Keratinocyte (primary cell): ENCODE measurements at regions not wholly inside any gene's neighbourhood (a gene's known extent, or its start where the extent isn't known, plus 50 kb on each side); places are given as distances from the start of the nearest gene placed in this dataset.

Experiments used
- DNase-seq: peaks from one replicate; pipeline ENCODE4 v3.0.0-alpha.2; 2011; ENCODE audit warnings: low read depth, missing footprints, low spot score
- FAIRE-seq: peaks from 2 replicates; lab custom pipeline; 2011; peaks lifted over from hg19 to GRCh38; lab: Jason Lieb, UNC
- H2AFZ ChIP-seq: 2 replicates; pipeline ENCODE4 v1.6.0; 2012; ENCODE audit warnings: low read length, control low read depth, inconsistent platforms; ENCODE audit not compliant: control insufficient read depth
- H3K27ac ChIP-seq: 2 replicates; pipeline ENCODE4 v1.5.1; 2011; ENCODE audit warnings: low read length; ENCODE audit not compliant: control insufficient read depth, insufficient read depth
- H3K27me3 ChIP-seq: 3 replicates; pipeline ENCODE4 v1.6.0; 2011; ENCODE audit warnings: low read length; ENCODE audit not compliant: control insufficient read depth, insufficient read depth; ENCODE audit errors: extremely low read depth
- H3K36me3 ChIP-seq, 2 experiments: 2 replicates in 1 of 2; 3 replicates in 1 of 2; pipeline ENCODE4 v1.5.1; 2011; ENCODE audit warnings: low read length in 2 of 2, mild to moderate bottlenecking in 1 of 2; ENCODE audit not compliant: control insufficient read depth in 2 of 2, insufficient read depth in 2 of 2; ENCODE audit errors: extremely low read depth in 1 of 2
- H3K4me1 ChIP-seq: 3 replicates; pipeline ENCODE4 v1.5.1; 2011; ENCODE audit warnings: low read length; ENCODE audit not compliant: control insufficient read depth, insufficient read depth; ENCODE audit errors: extremely low read depth
- H3K4me2 ChIP-seq: 3 replicates; pipeline ENCODE4 v1.6.0; 2011; ENCODE audit warnings: low read depth, low read length; ENCODE audit not compliant: control insufficient read depth, insufficient read depth; ENCODE audit errors: extremely low read depth
- H3K4me3 ChIP-seq, 3 experiments: fragments of 200-600 bp in 1 of 3; sonication (generic) in 1 of 3; 2 replicates in 2 of 3; 3 replicates in 1 of 3; pipeline ENCODE4 v1.5.1; 2011 to 2016; ENCODE audit warnings: low read length in 3 of 3, mild to moderate bottlenecking in 3 of 3, control low read depth in 2 of 3, inconsistent platforms in 1 of 3, low read depth in 1 of 3, mixed read lengths in 1 of 3, mixed run types in 1 of 3, moderate library complexity in 1 of 3; ENCODE audit not compliant: control insufficient read depth in 2 of 3, insufficient read depth in 2 of 3; ENCODE audit errors: extremely low read depth in 1 of 3
- H3K79me2 ChIP-seq: 2 replicates; pipeline ENCODE4 v1.6.0; 2012; ENCODE audit warnings: low read length; ENCODE audit not compliant: control insufficient read depth, insufficient read depth
- H3K9ac ChIP-seq: 3 replicates; pipeline ENCODE4 v1.6.0; 2011; ENCODE audit warnings: low read length; ENCODE audit not compliant: control insufficient read depth, insufficient read depth; ENCODE audit errors: extremely low read depth
- H3K9me1 ChIP-seq: 3 replicates; pipeline ENCODE4 v1.6.0; 2011; ENCODE audit warnings: low read length; ENCODE audit not compliant: control insufficient read depth, insufficient read depth; ENCODE audit errors: extremely low read depth
- H3K9me3 ChIP-seq: 2 replicates; pipeline ENCODE4 v1.5.1; 2012; ENCODE audit warnings: low read depth, low read length; ENCODE audit not compliant: control insufficient read depth
- H4K20me1 ChIP-seq: 3 replicates; pipeline ENCODE4 v1.6.0; 2011; ENCODE audit warnings: low read length; ENCODE audit not compliant: control insufficient read depth, insufficient read depth; ENCODE audit errors: extremely low read depth
- EZH2 ChIP-seq: IDR thresholded peaks from one replicate; pipeline ENCODE4 v1.6.1; 2012; ENCODE audit warnings: inconsistent platforms, mild to moderate bottlenecking, low read length, moderate library complexity
- dilution Hi-C: fragments of 300-500 bp; cut with MboI; formaldehyde crosslinking; loops from one replicate; pipeline ENCODE4 v1.7.0; 2020; ENCODE audit warnings: low sequenced_read_pairs; ENCODE audit not compliant: extremely low pct_ligation_motif_present
- TF ChIP-seq, protein P1 (sequence below), 3 experiments: IDR thresholded peaks in 1 of 3; conservative IDR thresholded peaks in 1 of 3; optimal IDR thresholded peaks in 1 of 3; 2 replicates in 2 of 3; 3 replicates in 1 of 3; pipeline versions ENCODE3 to v1.5.1; 2011; ENCODE audit warnings: low read length in 3 of 3, mild to moderate bottlenecking in 3 of 3, moderate library complexity in 2 of 3, control low read depth in 1 of 3, inconsistent platforms in 1 of 3; ENCODE audit not compliant: insufficient read depth in 2 of 3; ENCODE audit errors: extremely low read depth in 1 of 3

DNA sequence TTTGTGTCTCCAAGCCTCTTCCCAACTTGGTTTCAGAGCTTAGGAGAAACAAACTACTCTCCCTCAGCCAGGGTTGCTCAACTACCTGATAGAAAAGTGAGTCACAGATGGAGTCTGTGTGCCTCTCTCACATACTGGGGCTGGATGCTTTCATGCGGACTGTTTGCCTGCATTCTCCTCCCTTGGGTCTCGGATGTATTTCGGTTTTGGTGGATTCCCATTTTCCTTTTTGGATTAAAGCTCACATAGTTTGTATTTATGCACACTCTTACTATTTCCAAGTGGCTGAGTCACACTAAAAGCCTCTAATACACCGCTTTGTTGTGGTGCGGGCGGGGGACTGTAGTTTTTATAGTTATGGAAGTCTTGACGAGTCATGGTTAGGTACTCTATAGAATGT lies 505.4 kb downstream of the LRFN5 start:
- FAIRE-seq (no peak), DNase-seq (no peak)
- no peaks in the 10 kb centered on the region for H4K20me1 ChIP-seq
- dilution Hi-C loops = no loop called here
- no peaks in the 10 kb centered on the region for H3K9me1 ChIP-seq
- no peaks in the 10 kb centered on the region for H3K79me2 ChIP-seq
- H3K27ac ChIP-seq = no peak overlapping the region
- no peak overlapping the region for H2AFZ ChIP-seq
- no peak for TF ChIP-seq EZH2
- TF ChIP-seq, protein P1, sequence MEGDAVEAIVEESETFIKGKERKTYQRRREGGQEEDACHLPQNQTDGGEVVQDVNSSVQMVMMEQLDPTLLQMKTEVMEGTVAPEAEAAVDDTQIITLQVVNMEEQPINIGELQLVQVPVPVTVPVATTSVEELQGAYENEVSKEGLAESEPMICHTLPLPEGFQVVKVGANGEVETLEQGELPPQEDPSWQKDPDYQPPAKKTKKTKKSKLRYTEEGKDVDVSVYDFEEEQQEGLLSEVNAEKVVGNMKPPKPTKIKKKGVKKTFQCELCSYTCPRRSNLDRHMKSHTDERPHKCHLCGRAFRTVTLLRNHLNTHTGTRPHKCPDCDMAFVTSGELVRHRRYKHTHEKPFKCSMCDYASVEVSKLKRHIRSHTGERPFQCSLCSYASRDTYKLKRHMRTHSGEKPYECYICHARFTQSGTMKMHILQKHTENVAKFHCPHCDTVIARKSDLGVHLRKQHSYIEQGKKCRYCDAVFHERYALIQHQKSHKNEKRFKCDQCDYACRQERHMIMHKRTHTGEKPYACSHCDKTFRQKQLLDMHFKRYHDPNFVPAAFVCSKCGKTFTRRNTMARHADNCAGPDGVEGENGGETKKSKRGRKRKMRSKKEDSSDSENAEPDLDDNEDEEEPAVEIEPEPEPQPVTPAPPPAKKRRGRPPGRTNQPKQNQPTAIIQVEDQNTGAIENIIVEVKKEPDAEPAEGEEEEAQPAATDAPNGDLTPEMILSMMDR (optimal IDR thresholded peaks at IDR 0.05 in 1 of 3, IDR thresholded peaks at IDR 0.05 in 1 of 3, conservative IDR thresholded peaks at IDR 0.05 in 1 of 3; ENCODE audit: extremely low read depth in 1 of 3, insufficient read depth in 2 of 3, low read length in 3 of 3) = no peak
- H3K4me3 ChIP-seq = no peak overlapping the region
- no peak overlapping the region for H3K4me2 ChIP-seq
- peaks cover 5% of the 10 kb centered on the region for H3K9me3 ChIP-seq
- no peaks in the 10 kb centered on the region for H3K36me3 ChIP-seq
- H3K27me3 ChIP-seq = no peaks in the 10 kb centered on the region
- H3K4me1 ChIP-seq = no peaks in the 10 kb centered on the region
- no peak overlapping the region for H3K9ac ChIP-seq

DNA sequence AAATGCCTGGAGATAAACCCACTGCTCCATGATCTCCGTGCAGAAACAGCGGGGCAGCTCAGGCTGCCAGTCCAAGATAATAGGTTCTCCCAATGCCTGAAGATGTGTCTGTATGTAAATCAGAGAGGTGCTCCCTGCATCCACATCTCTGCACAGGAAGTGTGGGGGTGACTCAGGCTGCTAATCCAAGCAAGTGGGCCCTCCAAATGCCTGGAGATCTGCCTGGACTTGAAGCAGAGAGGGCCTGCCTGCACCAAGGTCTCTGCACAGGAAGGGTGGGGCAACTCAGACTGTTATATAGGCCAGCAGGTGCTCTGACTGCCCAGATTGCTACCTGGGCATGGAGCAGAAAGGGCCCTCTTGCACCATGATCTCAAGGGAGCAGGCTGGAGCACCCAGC lies 504.7 kb downstream of the LRFN5 start:
- H3K4me1 ChIP-seq = no peaks in the 10 kb centered on the region
- H3K79me2 ChIP-seq = no peaks in the 10 kb centered on the region
- H4K20me1 ChIP-seq = no peaks in the 10 kb centered on the region
- no peaks in the 10 kb centered on the region for H3K27me3 ChIP-seq
- no peaks in the 10 kb centered on the region for H3K9me1 ChIP-seq
- H3K36me3 ChIP-seq = no peaks in the 10 kb centered on the region
- no peak overlapping the region for H3K4me3 ChIP-seq
- H3K27ac ChIP-seq = no peak overlapping the region
- no peak for DNase-seq
- H2AFZ ChIP-seq = no peak overlapping the region
- H3K9me3 ChIP-seq = peaks cover 5% of the 10 kb centered on the region
- no peak overlapping the region for H3K9ac ChIP-seq
- no peak overlapping the region for H3K4me2 ChIP-seq
- TF ChIP-seq, protein P1 (optimal IDR thresholded peaks at IDR 0.05 in 1 of 3, IDR thresholded peaks at IDR 0.05 in 1 of 3, conservative IDR thresholded peaks at IDR 0.05 in 1 of 3; ENCODE audit: extremely low read depth in 1 of 3, insufficient read depth in 2 of 3, low read length in 3 of 3) = no peak
- TF ChIP-seq EZH2 = no peak
- FAIRE-seq = no peak
- dilution Hi-C loops = no loop called here
